H9 (cell line): ENCODE measurements at regions not wholly inside any gene's neighbourhood (a gene's known extent, or its start where the extent isn't known, plus 50 kb on each side); places are given as distances from the start of the nearest gene placed in this dataset.
"Not testable (repeated sequence)": the region's sequence is repeated elsewhere in the genome, so short reads cannot be mapped to it uniquely, and the experiment has no call there.

ENCODE experiments used
- DNase-seq: peaks from one replicate; pipeline ENCODE4 v3.0.0-alpha.2; 2017
- H2AFZ ChIP-seq: one replicate; pipeline ENCODE4 v1.6.1; 2013; ENCODE audit warnings: mild to moderate bottlenecking, low read length, control low read depth, moderate library complexity
- H2AK5ac ChIP-seq: 2 replicates; pipeline ENCODE4 v1.6.1; 2013; ENCODE audit warnings: low read length, control low read depth, mixed read lengths; ENCODE audit not compliant: insufficient read length
- H2BK120ac ChIP-seq: one replicate; pipeline ENCODE4 v1.6.1; 2013; ENCODE audit warnings: low read depth, mild to moderate bottlenecking, low read length, control low read depth, inconsistent platforms; ENCODE audit not compliant: poor library complexity, severe bottlenecking
- H2BK12ac ChIP-seq: 2 replicates; pipeline ENCODE4 v1.6.1; 2013; ENCODE audit warnings: low read length, control low read depth, mixed read lengths, low read depth; ENCODE audit not compliant: insufficient read length
- H2BK15ac ChIP-seq: 2 replicates; pipeline ENCODE4 v1.6.1; 2013; ENCODE audit warnings: low read depth, low read length, control low read depth
- H2BK20ac ChIP-seq: one replicate; pipeline ENCODE4 v1.6.1; 2013; ENCODE audit warnings: low read depth, mild to moderate bottlenecking, low read length, control low read depth, inconsistent platforms; ENCODE audit not compliant: poor library complexity, severe bottlenecking
- H2BK5ac ChIP-seq: 2 replicates; pipeline ENCODE4 v1.6.1; 2013; ENCODE audit warnings: low read length, control low read depth, mixed read lengths; ENCODE audit not compliant: insufficient read length
- H3K14ac ChIP-seq: 2 replicates; pipeline ENCODE4 v1.6.1; 2013; ENCODE audit warnings: low read length, control low read depth; ENCODE audit not compliant: insufficient read depth
- H3K18ac ChIP-seq: 2 replicates; pipeline ENCODE4 v1.6.1; 2013; ENCODE audit warnings: low read depth, mild to moderate bottlenecking, mixed read lengths, low read length, control low read depth; ENCODE audit not compliant: insufficient read length
- H3K23ac ChIP-seq: 2 replicates; pipeline ENCODE4 v1.6.1; 2013; ENCODE audit warnings: low read length, control low read depth, mixed read lengths, low read depth; ENCODE audit not compliant: insufficient read length
- H3K23me2 ChIP-seq: 2 replicates; pipeline ENCODE4 v1.6.1; 2013; ENCODE audit warnings: low read depth, mild to moderate bottlenecking, mixed read lengths, low read length, control low read depth; ENCODE audit not compliant: insufficient read length, poor library complexity, severe bottlenecking
- H3K27ac ChIP-seq: 2 replicates; pipeline ENCODE4 v1.5.1; 2013; ENCODE audit warnings: low read length, control low read depth, mixed read lengths, low read depth; ENCODE audit not compliant: insufficient read length
- H3K27me3 ChIP-seq: 2 replicates; pipeline ENCODE4 v1.6.1; 2013; ENCODE audit warnings: low read length, control low read depth, inconsistent platforms; ENCODE audit not compliant: insufficient read depth
- H3K4ac ChIP-seq: 2 replicates; pipeline ENCODE4 v1.6.1; 2013; ENCODE audit warnings: low read depth, mild to moderate bottlenecking, control low read depth, inconsistent platforms, low read length, moderate library complexity
- H3K4me1 ChIP-seq: 2 replicates; pipeline ENCODE4 v1.6.1; 2013; ENCODE audit warnings: low read length, control low read depth, inconsistent platforms; ENCODE audit not compliant: insufficient read depth
- H3K4me2 ChIP-seq: 2 replicates; pipeline ENCODE4 v1.6.1; 2013; ENCODE audit warnings: low read length, control low read depth, mixed read lengths; ENCODE audit not compliant: insufficient read length, insufficient read depth
- H3K56ac ChIP-seq: 2 replicates; pipeline ENCODE4 v1.6.1; 2013; ENCODE audit warnings: low read depth, mild to moderate bottlenecking, mixed read lengths, low read length, control low read depth; ENCODE audit not compliant: insufficient read length
- H3K79me1 ChIP-seq: 2 replicates; pipeline ENCODE4 v1.6.1; 2013; ENCODE audit warnings: low read depth, mild to moderate bottlenecking, moderate library complexity, low read length, control low read depth, inconsistent platforms; ENCODE audit not compliant: insufficient read depth, poor library complexity, severe bottlenecking
- H3K79me2 ChIP-seq: 2 replicates; pipeline ENCODE4 v1.6.1; 2013; ENCODE audit warnings: low read length, control low read depth, inconsistent platforms; ENCODE audit not compliant: insufficient read depth
- H3K9ac ChIP-seq: 2 replicates; pipeline ENCODE4 v1.6.1; 2013; ENCODE audit warnings: low read length, control low read depth, mixed read lengths; ENCODE audit not compliant: insufficient read length; ENCODE audit errors: extremely low read depth
- H3K9me3 ChIP-seq: one replicate; pipeline ENCODE4 v1.6.1; 2013; ENCODE audit warnings: low read depth, low read length, inconsistent platforms; ENCODE audit not compliant: control insufficient read depth
- H3T11ph ChIP-seq: one replicate; pipeline ENCODE4 v1.6.1; 2013; ENCODE audit warnings: mild to moderate bottlenecking, low read length, control low read depth, inconsistent platforms
- H4K20me1 ChIP-seq: one replicate; pipeline ENCODE4 v1.6.1; 2013; ENCODE audit not compliant: control insufficient read depth, insufficient read length, insufficient read depth
- H4K5ac ChIP-seq: 2 replicates; pipeline ENCODE4 v1.6.1; 2013; ENCODE audit warnings: low read depth, mild to moderate bottlenecking, mixed read lengths, low read length, control low read depth; ENCODE audit not compliant: insufficient read length
- H4K8ac ChIP-seq: replicated peaks from 2 replicates; pipeline ENCODE4 v1.6.1; 2013; ENCODE audit warnings: low read length, control low read depth, mixed read lengths, low read depth; ENCODE audit not compliant: insufficient read length
- H4K91ac ChIP-seq: 2 replicates; pipeline ENCODE4 v1.6.1; 2013; ENCODE audit warnings: low read depth, mild to moderate bottlenecking, moderate library complexity, mixed read lengths, low read length, control low read depth; ENCODE audit not compliant: insufficient read length
- H3K27ac Mint-ChIP-seq, 3 experiments: 2 replicates in 2 of 3; 3 replicates in 1 of 3; pipeline ENCODE4 v1.8.0; 2020 to 2021; ENCODE audit warnings: mixed read lengths in 3 of 3, mild to moderate bottlenecking in 1 of 3, moderate library complexity in 1 of 3
- H3K27me3 Mint-ChIP-seq: 2 replicates; pipeline ENCODE4 v1.8.0; 2021; ENCODE audit warnings: low read depth, mild to moderate bottlenecking, moderate library complexity, mixed read lengths
- H3K36me3 Mint-ChIP-seq, 3 experiments: 2 replicates in 2 of 3; 3 replicates in 1 of 3; pipeline ENCODE4 v1.8.0; 2020 to 2021; ENCODE audit warnings: low read depth in 3 of 3, mixed read lengths in 3 of 3; ENCODE audit not compliant: insufficient read depth in 1 of 3
- H3K4me1 Mint-ChIP-seq, 2 experiments: 2 replicates each; pipeline ENCODE4 v1.8.0; 2020; ENCODE audit warnings: mixed read lengths in 2 of 2
- H3K4me3 Mint-ChIP-seq, 2 experiments: 2 replicates in 1 of 2; 3 replicates in 1 of 2; pipeline ENCODE4 v1.8.0; 2020 to 2021; ENCODE audit warnings: mild to moderate bottlenecking in 2 of 2, mixed read lengths in 2 of 2, moderate library complexity in 1 of 2
- H3K9me3 Mint-ChIP-seq, 2 experiments: 2 replicates in 1 of 2; 3 replicates in 1 of 2; pipeline ENCODE4 v1.8.0; 2020; ENCODE audit warnings: mild to moderate bottlenecking in 2 of 2, mixed read lengths in 2 of 2, moderate library complexity in 1 of 2
- WGBS: extraction: QIAGEN DNeasy Blood & Tissue Kit; methylation state at CpG from one replicate; pipeline ENCODE4 v1.1.7; 2013; ENCODE audit warnings: missing lambda C conversion rate, low lambda C conversion rate, mixed read lengths; ENCODE audit not compliant: insufficient read length; ENCODE audit errors: extremely low coverage; 5-methylcytosine and 5-hydroxymethylcytosine counted together
- TF ChIP-seq, protein P1 (sequence below): fragments of 200-600 bp; sonication (generic); conservative IDR thresholded peaks from 3 replicates; pipeline ENCODE4 v1.8.0; 2021; ENCODE audit warnings: antibody characterized with exemption, mild to moderate bottlenecking

DNA sequence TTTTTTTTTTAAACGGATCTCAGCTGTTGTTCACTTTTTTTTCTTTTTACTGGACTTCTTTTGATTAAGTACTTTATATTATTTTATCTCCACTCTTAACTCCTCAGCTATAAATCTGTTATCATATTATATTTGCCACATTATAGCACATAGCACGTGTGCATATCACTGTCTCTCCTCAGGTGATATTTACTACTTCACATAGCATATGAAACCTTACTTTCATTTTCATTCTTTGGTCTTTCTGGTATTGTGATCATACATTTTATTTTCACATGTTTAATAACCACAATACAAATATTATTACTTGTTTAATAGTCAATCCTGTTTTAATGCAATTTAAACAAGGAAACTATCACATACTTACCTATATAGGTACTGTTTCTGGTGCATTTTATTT is 993.1 kb upstream of the TMEFF2 start:
- H3T11ph ChIP-seq: no peak overlapping the region
- no peak overlapping the region for H3K23ac ChIP-seq
- no peak overlapping the region for H2BK5ac ChIP-seq
- no peak overlapping the region for H2BK20ac ChIP-seq
- no peaks in the 10 kb centered on the region for H3K27me3 ChIP-seq
- no peak overlapping the region for H3K56ac ChIP-seq
- TF ChIP-seq, protein P1, sequence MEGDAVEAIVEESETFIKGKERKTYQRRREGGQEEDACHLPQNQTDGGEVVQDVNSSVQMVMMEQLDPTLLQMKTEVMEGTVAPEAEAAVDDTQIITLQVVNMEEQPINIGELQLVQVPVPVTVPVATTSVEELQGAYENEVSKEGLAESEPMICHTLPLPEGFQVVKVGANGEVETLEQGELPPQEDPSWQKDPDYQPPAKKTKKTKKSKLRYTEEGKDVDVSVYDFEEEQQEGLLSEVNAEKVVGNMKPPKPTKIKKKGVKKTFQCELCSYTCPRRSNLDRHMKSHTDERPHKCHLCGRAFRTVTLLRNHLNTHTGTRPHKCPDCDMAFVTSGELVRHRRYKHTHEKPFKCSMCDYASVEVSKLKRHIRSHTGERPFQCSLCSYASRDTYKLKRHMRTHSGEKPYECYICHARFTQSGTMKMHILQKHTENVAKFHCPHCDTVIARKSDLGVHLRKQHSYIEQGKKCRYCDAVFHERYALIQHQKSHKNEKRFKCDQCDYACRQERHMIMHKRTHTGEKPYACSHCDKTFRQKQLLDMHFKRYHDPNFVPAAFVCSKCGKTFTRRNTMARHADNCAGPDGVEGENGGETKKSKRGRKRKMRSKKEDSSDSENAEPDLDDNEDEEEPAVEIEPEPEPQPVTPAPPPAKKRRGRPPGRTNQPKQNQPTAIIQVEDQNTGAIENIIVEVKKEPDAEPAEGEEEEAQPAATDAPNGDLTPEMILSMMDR: no peak
- no peak overlapping the region for H2BK120ac ChIP-seq
- WGBS: no CpG with 5 or more reads among the region's 2 CpGs
- H3K4me2 ChIP-seq: no peak overlapping the region
- no peaks in the 10 kb centered on the region for H3K9me3 ChIP-seq
- no peak overlapping the region for H2BK12ac ChIP-seq
- no peak overlapping the region for H4K5ac ChIP-seq
- no peaks in the 10 kb centered on the region for H4K20me1 ChIP-seq
- H3K79me2 ChIP-seq: no peaks in the 10 kb centered on the region
- Mint-ChIP-seq H3K27ac (no peak overlapping the region), H3K9me3 (no peaks in the 10 kb centered on the region; a peak in 1 of 5 replicates), H3K27me3 (no peaks in the 10 kb centered on the region), H3K4me3 (no peak overlapping the region), H3K36me3 (no peaks in the 10 kb centered on the region; a peak in 1 of 7 replicates), H3K4me1 (peaks cover 4% of the 10 kb centered on the region in 2 experiments; a peak in 2 of 4 replicates)
- no peak overlapping the region for H3K9ac ChIP-seq
- H2BK15ac ChIP-seq: no peak overlapping the region
- H3K18ac ChIP-seq: no peak overlapping the region
- H3K79me1 ChIP-seq: no peaks in the 10 kb centered on the region
- no peak overlapping the region for H3K4ac ChIP-seq
- no peaks in the 10 kb centered on the region for H3K23me2 ChIP-seq
- no peak overlapping the region for H2AFZ ChIP-seq
- H4K91ac ChIP-seq: no peak overlapping the region
- H4K8ac ChIP-seq: no peak overlapping the region
- H3K4me1 ChIP-seq: no peaks in the 10 kb centered on the region
- no peak overlapping the region for H3K27ac ChIP-seq
- H2AK5ac ChIP-seq: no peak overlapping the region
- DNase-seq: no peak
- no peak overlapping the region for H3K14ac ChIP-seq

DNA sequence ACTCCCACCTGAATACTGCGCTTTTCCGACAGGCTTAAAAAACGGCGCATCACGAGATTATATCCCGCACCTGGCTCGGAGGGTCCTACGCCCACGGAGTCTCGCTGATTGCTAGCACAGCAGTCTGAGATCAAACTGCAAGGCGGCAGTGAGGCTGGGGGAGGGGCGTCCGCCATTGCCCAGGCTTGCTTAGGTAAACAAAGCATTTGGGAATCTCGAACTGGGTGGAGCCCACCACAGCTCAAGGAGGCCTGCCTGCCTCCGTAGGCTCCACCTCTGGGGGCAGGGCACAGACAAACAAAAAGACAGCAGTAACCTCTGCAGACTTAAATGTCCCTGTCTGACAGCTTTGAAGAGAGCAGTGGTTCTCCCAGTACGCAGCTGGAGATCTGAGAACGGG is 976.2 kb upstream of the TMEFF2 start:
- not testable (repeated sequence) for H2BK5ac ChIP-seq, H3T11ph ChIP-seq, H2BK20ac ChIP-seq, H4K91ac ChIP-seq, H3K9ac ChIP-seq, H2BK15ac ChIP-seq, H2AK5ac ChIP-seq, H3K18ac ChIP-seq, H3K9me3 Mint-ChIP-seq, H3K4me1 ChIP-seq, DNase-seq, H3K79me1 ChIP-seq, H3K27me3 Mint-ChIP-seq, H3K27me3 ChIP-seq, H3K4ac ChIP-seq, H2BK12ac ChIP-seq, H3K23me2 ChIP-seq, H3K27ac ChIP-seq, H3K4me1 Mint-ChIP-seq, H3K56ac ChIP-seq, H3K4me2 ChIP-seq, H3K79me2 ChIP-seq, H2AFZ ChIP-seq, H2BK120ac ChIP-seq, H3K23ac ChIP-seq, H4K5ac ChIP-seq, H4K20me1 ChIP-seq, H3K14ac ChIP-seq, H4K8ac ChIP-seq, H3K9me3 ChIP-seq
- peak overlapping the region; percentile 88 to 89 for H3K4me3 Mint-ChIP-seq
- no CpG with 5 or more reads among the region's 17 CpGs for WGBS
- H3K27ac Mint-ChIP-seq: peak overlapping the region; percentile 84 to 99 (median 99); a peak in 6 of 7 replicates
- peaks cover 0 to 10% (median 6%) of the 10 kb centered on the region in 3 experiments; a peak in 5 of 7 replicates for H3K36me3 Mint-ChIP-seq
